K562 (cell line): ENCODE measurements at regions not wholly inside any gene's neighbourhood (a gene's known extent, or its start where the extent isn't known, plus 50 kb on each side); places are given as distances from the start of the nearest gene placed in this dataset.

Experiments
- ATAC-seq: fragments of 200-7000 bp; cut with Tn5 transposase; 3 replicates; pipeline ENCODE4 v1.9.1; 2020; ENCODE audit warnings: moderate library complexity
- BruUV-seq: library from RNA; stranded (reverse); fragments of 400-500 nt; replicated peaks from 2 replicates; lab custom pipeline; 2021; lab: Mats Ljungman, UMichigan
- CTCF ChIA-PET: fragments of 300-600 bp; formaldehyde crosslinking; extraction: SDS; loops from one replicate; lab custom pipeline; 2021; ENCODE audit warnings: low intra/inter-chr PET ratio; lab: Yijun Ruan, JAX
- POLR2A ChIA-PET: fragments of 300-600, 350-650 bp; sonication (Branson Sonifier 250); formaldehyde crosslinking; extraction: SDS; loops from one replicate; lab custom pipeline; 2021; ENCODE audit warnings: antibody characterized with exemption, inconsistent platforms; lab: Yijun Ruan, JAX
- DNase-seq, 4 experiments: peaks; one replicate each; pipeline versions ENCODE4 v3.0.0 to v3.0.0-alpha.2; 2011 to 2018; ENCODE audit warnings: low spot score in 3 of 4, mixed read lengths in 3 of 4; ENCODE audit errors: extremely low read depth in 1 of 4
- FAIRE-seq: peaks from 2 replicates; lab custom pipeline; 2011; peaks lifted over from hg19 to GRCh38; lab: Jason Lieb, UNC
- H2AFZ ChIP-seq: 2 replicates; pipeline ENCODE4 v1.6.0; 2011; ENCODE audit warnings: low read depth, low read length, control low read depth, inconsistent platforms
- H3K27ac ChIP-seq: fragments of 200-600 bp; 3 replicates; pipeline ENCODE4 v1.8.0; 2011; ENCODE audit warnings: low read depth, mild to moderate bottlenecking, control low read depth, inconsistent platforms, low read length, moderate library complexity, mixed read lengths; ENCODE audit errors: extremely low read depth
- H3K27me3 ChIP-seq, 2 experiments: fragments of 300-600 bp in 1 of 2; 2 replicates in 1 of 2; 3 replicates in 1 of 2; pipeline versions ENCODE4 v1.6.0 to v1.8.0; 2011; ENCODE audit warnings: inconsistent platforms in 2 of 2, low read length in 2 of 2, mild to moderate bottlenecking in 1 of 2, mixed read lengths in 1 of 2, moderate library complexity in 1 of 2; ENCODE audit not compliant: control insufficient read depth in 2 of 2, insufficient read depth in 2 of 2
- H3K36me3 ChIP-seq: fragments of 300-600 bp; 3 replicates; pipeline ENCODE4 v1.8.0; 2011; ENCODE audit warnings: mild to moderate bottlenecking, low read length, inconsistent platforms; ENCODE audit not compliant: control insufficient read depth, insufficient read depth
- H3K4me1 ChIP-seq, 2 experiments: fragments of 200-600 bp in 1 of 2; replicated peaks in 1 of 2; 2 replicates in 1 of 2; 3 replicates in 1 of 2; pipeline versions ENCODE4 v1.5.1 to v1.8.0; 2011; ENCODE audit warnings: inconsistent platforms in 2 of 2, low read length in 2 of 2, mild to moderate bottlenecking in 1 of 2, mixed read lengths in 1 of 2, moderate library complexity in 1 of 2; ENCODE audit not compliant: control insufficient read depth in 2 of 2, insufficient read depth in 2 of 2
- H3K4me2 ChIP-seq: 2 replicates; pipeline ENCODE4 v1.6.1; 2011; ENCODE audit warnings: low read length, control low read depth, inconsistent platforms, mixed read lengths; ENCODE audit not compliant: insufficient read depth
- H3K4me3 ChIP-seq: fragments of 200-600 bp; sonication (generic), shearing (Covaris generic); 2 replicates; pipeline ENCODE4 v1.5.1; 2016; ENCODE audit warnings: control low read depth, inconsistent platforms
- H3K79me2 ChIP-seq: fragments of 200-600 bp; 3 replicates; pipeline ENCODE4 v1.8.0; 2011; ENCODE audit warnings: low read length, inconsistent platforms; ENCODE audit not compliant: control insufficient read depth, insufficient read depth
- H3K9ac ChIP-seq, 2 experiments: 2 replicates each; pipeline versions ENCODE4 v1.6.0 to v1.6.1; 2011; ENCODE audit warnings: low read depth in 2 of 2, low read length in 2 of 2, control low read depth in 1 of 2, inconsistent platforms in 1 of 2, mild to moderate bottlenecking in 1 of 2, mixed read lengths in 1 of 2; ENCODE audit not compliant: insufficient read depth in 1 of 2
- H3K9me1 ChIP-seq: one replicate; pipeline ENCODE4 v1.6.0; 2011; ENCODE audit warnings: inconsistent platforms, mild to moderate bottlenecking, low read length, moderate library complexity; ENCODE audit not compliant: control insufficient read depth, insufficient read depth
- H3K9me3 ChIP-seq: replicated peaks from 2 replicates; pipeline ENCODE4 v1.5.1; 2011; ENCODE audit warnings: low read depth, low read length, inconsistent platforms; ENCODE audit not compliant: control insufficient read depth, insufficient read depth
- H4K20me1 ChIP-seq: replicated peaks from 2 replicates; pipeline ENCODE4 v1.6.1; 2011; ENCODE audit warnings: low read length, inconsistent platforms, mixed read lengths; ENCODE audit not compliant: control insufficient read depth, insufficient read depth
- GABPA ChIP-seq: fragments of 200-800 bp; sonication (Bioruptor generic); conservative IDR thresholded peaks from 2 replicates; pipeline ENCODE4 v1.6.1; 2016; ENCODE audit warnings: low read depth, missing genetic modification characterization, missing compliant biosample characterization
- HNRNPK ChIP-seq: fragments of 200-400 bp; formaldehyde crosslinking; IDR thresholded peaks from one replicate; pipeline ENCODE4 v1.6.1; 2018; ENCODE audit warnings: mild to moderate bottlenecking, low read depth, low read length; ENCODE audit not compliant: poor library complexity, severe bottlenecking
- XRCC5 ChIP-seq: fragments of 200-400 bp; formaldehyde crosslinking; IDR thresholded peaks from 2 replicates; pipeline ENCODE4 v1.6.1; 2017; ENCODE audit warnings: low read depth, mild to moderate bottlenecking, low read length
- WGBS: fragments of 100-300 bp; shearing (Covaris generic); methylation state at CpG from one replicate; pipeline ENCODE4 v1.1.6; 2016; ENCODE audit warnings: low coverage, mixed read lengths; ENCODE audit not compliant: insufficient coverage; ENCODE audit errors: missing lambda C conversion rate; 5-methylcytosine and 5-hydroxymethylcytosine counted together
- in situ Hi-C: fragments of 300-500 bp; cut with MboI; formaldehyde crosslinking; loops from 4 replicates; pipeline ENCODE4 v1.15.0; 2018; ENCODE audit warnings: inconsistent platforms, mixed read lengths
- intact Hi-C: fragments of 100-400 bp; cut with micrococcal nuclease; formaldehyde crosslinking; loops from 2 replicates; pipeline ENCODE4 v1.14.2; 2022
- TF ChIP-seq, protein P1 (sequence below): fragments of 200-800 bp; sonication (Bioruptor generic); IDR thresholded peaks from 2 replicates; pipeline ENCODE4 v1.6.1; 2016; ENCODE audit warnings: missing genetic modification characterization, missing compliant biosample characterization
- TF ChIP-seq, protein P2 (sequence below): fragments of 450-650 bp; formaldehyde crosslinking; IDR thresholded peaks from 2 replicates; pipeline ENCODE4 v1.4.0; 2020; ENCODE audit warnings: mild to moderate bottlenecking, moderate library complexity
- TF ChIP-seq, protein P3 (sequence below): fragments of 450-650 bp; IDR thresholded peaks from one replicate; pipeline ENCODE4 v1.6.1; 2018; ENCODE audit warnings: mild to moderate bottlenecking, moderate library complexity; ENCODE audit not compliant: partially characterized antibody
- TF ChIP-seq, protein P4 (sequence below): fragments of 450-650 bp; IDR thresholded peaks from 2 replicates; pipeline ENCODE4 v1.6.1; 2016; ENCODE audit warnings: low read depth, mild to moderate bottlenecking, moderate library complexity

DNA sequence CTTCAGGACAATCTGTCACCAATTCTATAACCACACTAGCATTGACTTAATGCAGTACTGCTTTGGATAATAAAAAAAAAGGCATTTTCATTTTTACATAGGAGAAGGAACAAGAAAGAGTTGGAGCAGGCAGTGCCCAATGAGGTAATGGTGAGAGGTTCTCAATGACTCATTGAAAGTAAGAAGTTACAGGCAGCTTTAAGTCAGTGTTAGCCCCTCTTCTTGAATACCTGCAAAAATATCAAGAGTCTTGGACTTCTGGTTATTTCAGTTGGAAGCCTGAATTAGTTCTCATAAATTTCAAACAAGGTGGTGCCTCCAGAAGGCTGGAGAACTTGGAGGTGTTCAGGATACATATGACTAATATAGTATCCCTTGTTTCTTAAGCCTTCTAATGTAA lies 422.5 kb downstream of the HTR7 start (continued):
- TF ChIP-seq, protein P1, sequence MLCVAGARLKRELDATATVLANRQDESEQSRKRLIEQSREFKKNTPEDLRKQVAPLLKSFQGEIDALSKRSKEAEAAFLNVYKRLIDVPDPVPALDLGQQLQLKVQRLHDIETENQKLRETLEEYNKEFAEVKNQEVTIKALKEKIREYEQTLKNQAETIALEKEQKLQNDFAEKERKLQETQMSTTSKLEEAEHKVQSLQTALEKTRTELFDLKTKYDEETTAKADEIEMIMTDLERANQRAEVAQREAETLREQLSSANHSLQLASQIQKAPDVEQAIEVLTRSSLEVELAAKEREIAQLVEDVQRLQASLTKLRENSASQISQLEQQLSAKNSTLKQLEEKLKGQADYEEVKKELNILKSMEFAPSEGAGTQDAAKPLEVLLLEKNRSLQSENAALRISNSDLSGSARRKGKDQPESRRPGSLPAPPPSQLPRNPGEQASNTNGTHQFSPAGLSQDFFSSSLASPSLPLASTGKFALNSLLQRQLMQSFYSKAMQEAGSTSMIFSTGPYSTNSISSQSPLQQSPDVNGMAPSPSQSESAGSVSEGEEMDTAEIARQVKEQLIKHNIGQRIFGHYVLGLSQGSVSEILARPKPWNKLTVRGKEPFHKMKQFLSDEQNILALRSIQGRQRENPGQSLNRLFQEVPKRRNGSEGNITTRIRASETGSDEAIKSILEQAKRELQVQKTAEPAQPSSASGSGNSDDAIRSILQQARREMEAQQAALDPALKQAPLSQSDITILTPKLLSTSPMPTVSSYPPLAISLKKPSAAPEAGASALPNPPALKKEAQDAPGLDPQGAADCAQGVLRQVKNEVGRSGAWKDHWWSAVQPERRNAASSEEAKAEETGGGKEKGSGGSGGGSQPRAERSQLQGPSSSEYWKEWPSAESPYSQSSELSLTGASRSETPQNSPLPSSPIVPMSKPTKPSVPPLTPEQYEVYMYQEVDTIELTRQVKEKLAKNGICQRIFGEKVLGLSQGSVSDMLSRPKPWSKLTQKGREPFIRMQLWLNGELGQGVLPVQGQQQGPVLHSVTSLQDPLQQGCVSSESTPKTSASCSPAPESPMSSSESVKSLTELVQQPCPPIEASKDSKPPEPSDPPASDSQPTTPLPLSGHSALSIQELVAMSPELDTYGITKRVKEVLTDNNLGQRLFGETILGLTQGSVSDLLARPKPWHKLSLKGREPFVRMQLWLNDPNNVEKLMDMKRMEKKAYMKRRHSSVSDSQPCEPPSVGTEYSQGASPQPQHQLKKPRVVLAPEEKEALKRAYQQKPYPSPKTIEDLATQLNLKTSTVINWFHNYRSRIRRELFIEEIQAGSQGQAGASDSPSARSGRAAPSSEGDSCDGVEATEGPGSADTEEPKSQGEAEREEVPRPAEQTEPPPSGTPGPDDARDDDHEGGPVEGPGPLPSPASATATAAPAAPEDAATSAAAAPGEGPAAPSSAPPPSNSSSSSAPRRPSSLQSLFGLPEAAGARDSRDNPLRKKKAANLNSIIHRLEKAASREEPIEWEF (CRISPR knock-in tag), result no peak

DNA sequence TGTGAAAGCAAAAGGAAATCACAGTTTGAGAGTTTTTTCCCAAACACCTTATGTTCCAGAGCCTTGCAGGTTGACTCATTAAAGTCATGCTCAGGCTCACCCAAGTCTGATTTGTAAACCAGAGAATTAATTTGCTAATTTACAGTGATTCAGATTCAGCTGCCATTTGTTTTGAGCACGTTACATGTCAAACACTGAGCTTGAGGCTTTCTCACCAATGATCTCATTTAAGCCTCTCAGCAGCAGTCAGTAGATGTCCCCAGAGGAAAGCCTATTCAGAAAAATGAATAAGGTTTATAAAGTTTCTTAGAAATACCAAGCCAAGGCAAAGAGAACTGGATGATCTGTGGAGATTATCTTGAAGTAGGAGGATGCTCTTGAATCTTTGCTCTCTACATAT lies 420.4 kb downstream of the HTR7 start:
- Histone ChIP-seq H3K9me3 (no peaks in the 10 kb centered on the region), H3K36me3 (no peaks in the 10 kb centered on the region), H3K27me3 (no peaks in the 10 kb centered on the region), H3K9ac (no peak overlapping the region), H2AFZ (no peak overlapping the region), H3K27ac (no peak overlapping the region), H4K20me1 (no peaks in the 10 kb centered on the region), H3K4me2 (no peak overlapping the region)
- ChIA-PET POLR2A (no interaction called here), CTCF (no interaction called here)
- intact Hi-C loops (no loop called here), in situ Hi-C loops (no loop called here)
- no peak for ATAC-seq
- no peak for DNase-seq
- WGBS, result 0% methylated on average over 1 of the region's 1 CpG
- no TSS peak for BruUV-seq
- FAIRE-seq, result no peak
- TF ChIP-seq, protein P2, sequence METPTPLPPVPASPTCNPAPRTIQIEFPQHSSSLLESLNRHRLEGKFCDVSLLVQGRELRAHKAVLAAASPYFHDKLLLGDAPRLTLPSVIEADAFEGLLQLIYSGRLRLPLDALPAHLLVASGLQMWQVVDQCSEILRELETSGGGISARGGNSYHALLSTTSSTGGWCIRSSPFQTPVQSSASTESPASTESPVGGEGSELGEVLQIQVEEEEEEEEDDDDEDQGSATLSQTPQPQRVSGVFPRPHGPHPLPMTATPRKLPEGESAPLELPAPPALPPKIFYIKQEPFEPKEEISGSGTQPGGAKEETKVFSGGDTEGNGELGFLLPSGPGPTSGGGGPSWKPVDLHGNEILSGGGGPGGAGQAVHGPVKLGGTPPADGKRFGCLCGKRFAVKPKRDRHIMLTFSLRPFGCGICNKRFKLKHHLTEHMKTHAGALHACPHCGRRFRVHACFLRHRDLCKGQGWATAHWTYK (CRISPR knock-in tag), result no peak
- TF ChIP-seq XRCC5 (no peak), HNRNPK (no peak), GABPA (tag) (no peak)
- TF ChIP-seq, protein P3, sequence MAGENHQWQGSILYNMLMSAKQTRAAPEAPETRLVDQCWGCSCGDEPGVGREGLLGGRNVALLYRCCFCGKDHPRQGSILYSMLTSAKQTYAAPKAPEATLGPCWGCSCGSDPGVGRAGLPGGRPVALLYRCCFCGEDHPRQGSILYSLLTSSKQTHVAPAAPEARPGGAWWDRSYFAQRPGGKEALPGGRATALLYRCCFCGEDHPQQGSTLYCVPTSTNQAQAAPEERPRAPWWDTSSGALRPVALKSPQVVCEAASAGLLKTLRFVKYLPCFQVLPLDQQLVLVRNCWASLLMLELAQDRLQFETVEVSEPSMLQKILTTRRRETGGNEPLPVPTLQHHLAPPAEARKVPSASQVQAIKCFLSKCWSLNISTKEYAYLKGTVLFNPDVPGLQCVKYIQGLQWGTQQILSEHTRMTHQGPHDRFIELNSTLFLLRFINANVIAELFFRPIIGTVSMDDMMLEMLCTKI, result no peak
- TF ChIP-seq, protein P4, sequence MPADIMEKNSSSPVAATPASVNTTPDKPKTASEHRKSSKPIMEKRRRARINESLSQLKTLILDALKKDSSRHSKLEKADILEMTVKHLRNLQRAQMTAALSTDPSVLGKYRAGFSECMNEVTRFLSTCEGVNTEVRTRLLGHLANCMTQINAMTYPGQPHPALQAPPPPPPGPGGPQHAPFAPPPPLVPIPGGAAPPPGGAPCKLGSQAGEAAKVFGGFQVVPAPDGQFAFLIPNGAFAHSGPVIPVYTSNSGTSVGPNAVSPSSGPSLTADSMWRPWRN, result no peak
- TF ChIP-seq, all 486 proteins: peak for 0
- H3K4me3 ChIP-seq, result no peak overlapping the region
- no peaks in the 10 kb centered on the region for H3K4me1 ChIP-seq
- no peaks in the 10 kb centered on the region for H3K79me2 ChIP-seq
- no peaks in the 10 kb centered on the region for H3K9me1 ChIP-seq
